MCF 10A (cell line): ENCODE measurements at regions not wholly inside any gene's neighbourhood (a gene's known extent, or its start where the extent isn't known, plus 50 kb on each side); places are given as distances from the start of the nearest gene placed in this dataset.

ENCODE experiments used
- BruUV-seq: library from RNA; stranded (reverse); fragments of 400-500 nt; replicated peaks from 2 replicates; lab custom pipeline; 2021; lab: Mats Ljungman, UMichigan
- CTCF ChIA-PET: fragments of 300-600 bp; sonication (Branson Sonifier 250); formaldehyde crosslinking; extraction: SDS; loops from one replicate; lab custom pipeline; 2021; ENCODE audit warnings: antibody characterized with exemption, inconsistent platforms; lab: Yijun Ruan, JAX
- POLR2A ChIA-PET: fragments of 300-600, 350-650 bp; sonication (Branson Sonifier 250); formaldehyde crosslinking; extraction: SDS; loops from one replicate; lab custom pipeline; 2020; ENCODE audit warnings: antibody characterized with exemption, inconsistent platforms; lab: Yijun Ruan, JAX
- DNase-seq: peaks from one replicate; pipeline ENCODE4 v3.0.0-alpha.2; 2018; ENCODE audit not compliant: unreplicated experiment
- H3K27ac Mint-ChIP-seq: one replicate; pipeline ENCODE4 v1.8.0; 2022; ENCODE audit warnings: mild to moderate bottlenecking, low read depth, mixed read lengths; ENCODE audit not compliant: unreplicated experiment
- H3K27me3 Mint-ChIP-seq: one replicate; pipeline ENCODE4 v1.8.0; 2022; ENCODE audit warnings: mixed read lengths; ENCODE audit not compliant: insufficient read depth, unreplicated experiment
- H3K36me3 Mint-ChIP-seq: one replicate; pipeline ENCODE4 v1.8.0; 2022; ENCODE audit warnings: mild to moderate bottlenecking, moderate library complexity, mixed read lengths; ENCODE audit not compliant: insufficient read depth, unreplicated experiment
- H3K4me1 Mint-ChIP-seq: one replicate; pipeline ENCODE4 v1.8.0; 2022; ENCODE audit warnings: mixed read lengths; ENCODE audit not compliant: insufficient read depth, unreplicated experiment
- H3K4me3 Mint-ChIP-seq: one replicate; pipeline ENCODE4 v1.8.0; 2022; ENCODE audit warnings: mild to moderate bottlenecking, moderate library complexity, mixed read lengths; ENCODE audit not compliant: unreplicated experiment
- H3K9me3 Mint-ChIP-seq: one replicate; pipeline ENCODE4 v1.8.0; 2022; ENCODE audit warnings: mixed read lengths; ENCODE audit not compliant: unreplicated experiment
- intact Hi-C: fragments of 100-400 bp; cut with micrococcal nuclease; formaldehyde crosslinking; loops from 2 replicates; pipeline ENCODE4 v1.14.1; 2022
- TF ChIP-seq, protein P1 (sequence below): fragments of 200-600 bp; IDR thresholded peaks from one replicate; pipeline ENCODE4 v1.8.0; 2022; ENCODE audit warnings: antibody characterized with exemption, mild to moderate bottlenecking; ENCODE audit not compliant: unreplicated experiment

DNA sequence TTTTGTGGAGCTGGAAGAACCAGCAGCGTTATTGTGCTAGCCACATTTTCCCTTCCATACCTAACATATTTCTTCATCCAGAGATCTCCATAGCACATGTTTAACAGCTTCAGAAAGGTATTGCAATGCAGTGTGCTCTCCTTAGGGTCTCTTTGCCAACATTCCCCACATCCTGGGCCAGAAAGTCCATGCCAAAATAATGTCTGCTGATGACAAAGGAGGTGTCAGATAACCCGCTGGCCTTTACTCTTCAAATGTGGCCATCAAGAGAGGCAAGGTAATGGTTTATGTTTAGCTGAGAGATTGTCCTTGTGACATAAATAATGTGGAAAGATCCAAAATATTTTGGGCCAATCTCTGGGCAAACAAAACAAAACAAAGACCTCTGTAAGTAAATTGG is 1027.7 kb downstream of the NLGN4Y start:
- Mint-ChIP-seq H3K36me3 (no peaks in the 10 kb centered on the region), H3K4me3 (no peak overlapping the region), H3K27ac (no peak overlapping the region), H3K4me1 (no peaks in the 10 kb centered on the region), H3K9me3 (no peaks in the 10 kb centered on the region), H3K27me3 (no peaks in the 10 kb centered on the region)
- no peak for DNase-seq
- CTCF ChIA-PET, result no interaction called here
- no TSS peak for BruUV-seq
- POLR2A ChIA-PET, result no interaction called here
- intact Hi-C loops, result no loop called here
- TF ChIP-seq, protein P1, sequence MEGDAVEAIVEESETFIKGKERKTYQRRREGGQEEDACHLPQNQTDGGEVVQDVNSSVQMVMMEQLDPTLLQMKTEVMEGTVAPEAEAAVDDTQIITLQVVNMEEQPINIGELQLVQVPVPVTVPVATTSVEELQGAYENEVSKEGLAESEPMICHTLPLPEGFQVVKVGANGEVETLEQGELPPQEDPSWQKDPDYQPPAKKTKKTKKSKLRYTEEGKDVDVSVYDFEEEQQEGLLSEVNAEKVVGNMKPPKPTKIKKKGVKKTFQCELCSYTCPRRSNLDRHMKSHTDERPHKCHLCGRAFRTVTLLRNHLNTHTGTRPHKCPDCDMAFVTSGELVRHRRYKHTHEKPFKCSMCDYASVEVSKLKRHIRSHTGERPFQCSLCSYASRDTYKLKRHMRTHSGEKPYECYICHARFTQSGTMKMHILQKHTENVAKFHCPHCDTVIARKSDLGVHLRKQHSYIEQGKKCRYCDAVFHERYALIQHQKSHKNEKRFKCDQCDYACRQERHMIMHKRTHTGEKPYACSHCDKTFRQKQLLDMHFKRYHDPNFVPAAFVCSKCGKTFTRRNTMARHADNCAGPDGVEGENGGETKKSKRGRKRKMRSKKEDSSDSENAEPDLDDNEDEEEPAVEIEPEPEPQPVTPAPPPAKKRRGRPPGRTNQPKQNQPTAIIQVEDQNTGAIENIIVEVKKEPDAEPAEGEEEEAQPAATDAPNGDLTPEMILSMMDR, result no peak

DNA sequence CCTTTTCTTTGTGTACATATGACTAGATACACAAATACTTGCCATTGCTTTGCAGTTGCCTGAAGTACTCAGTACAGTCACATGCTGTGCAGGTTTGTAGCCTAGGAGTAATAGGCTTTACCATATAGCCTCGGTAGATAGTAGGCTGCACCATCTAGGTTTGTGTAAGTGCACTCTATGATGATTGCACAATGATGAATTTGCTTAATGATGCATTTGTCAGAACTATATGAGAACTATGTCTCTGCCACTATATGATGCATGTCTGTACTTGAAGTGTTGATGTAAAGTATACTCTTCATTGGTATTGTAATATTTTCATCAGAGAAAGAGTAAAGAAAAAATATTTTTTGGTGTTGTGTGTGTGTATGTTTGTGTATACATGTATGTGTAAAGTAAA is 1030.7 kb downstream of the NLGN4Y start:
- ChIA-PET CTCF (no interaction called here), POLR2A (no interaction called here)
- intact Hi-C loops, result no loop called here
- Mint-ChIP-seq H3K36me3 (no peaks in the 10 kb centered on the region), H3K4me3 (no peak overlapping the region), H3K27ac (no peak overlapping the region), H3K4me1 (no peaks in the 10 kb centered on the region), H3K27me3 (no peaks in the 10 kb centered on the region), H3K9me3 (no peaks in the 10 kb centered on the region)
- no peak for DNase-seq
- TF ChIP-seq, protein P1, result no peak
- BruUV-seq, result no TSS peak

DNA sequence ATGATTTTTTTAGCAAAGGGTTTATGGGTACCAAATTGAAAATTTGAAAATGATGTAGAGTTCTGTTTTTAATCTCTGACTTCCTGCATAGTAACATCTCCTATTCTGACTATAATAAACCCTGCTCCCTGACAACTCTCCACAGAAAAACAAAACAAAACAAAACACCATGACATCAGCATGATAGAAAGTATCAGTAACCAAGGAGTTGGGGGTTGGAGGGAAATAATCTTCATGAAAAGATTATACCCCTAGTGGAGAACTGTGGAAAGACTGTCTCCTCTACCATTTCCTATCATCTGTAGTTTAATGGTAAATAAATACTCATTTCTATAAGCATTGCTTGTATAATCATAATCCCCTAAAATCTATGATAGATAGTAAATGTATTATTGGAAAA is 1034.8 kb downstream of the NLGN4Y start:
- POLR2A ChIA-PET, result no interaction called here
- Mint-ChIP-seq H3K4me1 (no peaks in the 10 kb centered on the region), H3K27me3 (no peaks in the 10 kb centered on the region), H3K27ac (no peak overlapping the region), H3K9me3 (no peaks in the 10 kb centered on the region), H3K4me3 (no peak overlapping the region), H3K36me3 (no peaks in the 10 kb centered on the region)
- intact Hi-C loops, result no loop called here
- TF ChIP-seq, protein P1, result no peak
- DNase-seq, result no peak
- BruUV-seq, result no TSS peak
- CTCF ChIA-PET, result no interaction called here

DNA sequence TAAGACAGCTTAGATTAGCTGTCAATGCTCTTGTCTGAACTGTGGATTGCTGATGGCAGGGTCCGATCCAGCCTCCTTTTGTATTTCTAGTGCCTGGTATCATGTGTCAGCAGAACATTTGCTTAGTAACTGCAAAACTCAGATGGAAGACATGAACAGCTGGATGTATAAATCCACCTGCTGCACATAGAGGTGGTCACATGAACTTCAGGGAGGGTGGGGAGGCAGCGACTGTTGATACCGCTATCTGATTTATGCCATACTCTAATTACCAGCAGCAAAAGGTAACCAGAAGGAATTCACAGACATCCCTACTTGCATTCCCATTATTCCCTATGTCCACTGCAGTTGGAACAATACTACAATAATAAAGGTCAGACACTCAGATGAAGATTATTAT is 1036.5 kb downstream of the NLGN4Y start:
- no TSS peak for BruUV-seq
- no peak for DNase-seq
- TF ChIP-seq, protein P1, result no peak

More for the DNA sequence above, 1036.5 kb downstream of the NLGN4Y start:
- CTCF ChIA-PET, result no interaction called here
- intact Hi-C loops, result no loop called here
- H3K27me3 Mint-ChIP-seq, result no peaks in the 10 kb centered on the region
- POLR2A ChIA-PET, result no interaction called here
- no peak overlapping the region for H3K27ac Mint-ChIP-seq
- H3K4me3 Mint-ChIP-seq, result no peak overlapping the region
- no peaks in the 10 kb centered on the region for H3K9me3 Mint-ChIP-seq
- H3K4me1 Mint-ChIP-seq, result no peaks in the 10 kb centered on the region
- H3K36me3 Mint-ChIP-seq, result no peaks in the 10 kb centered on the region
